ENCODE measurements at regions not wholly inside any gene's neighbourhood (a gene's known extent, or its start where the extent isn't known, plus 50 kb on each side); places are given as distances from the start of the nearest gene placed in this dataset.

- no peak for DNase-seq (ENCODE audit: low spot score)
These were observed 110.7 kb downstream of the SIPA1L2 start for GRCh38 chr1:232519186-232519585.

- no peak for DNase-seq (ENCODE audit: low spot score)
These were observed 111.6 kb downstream of the SIPA1L2 start for GRCh38 chr1:232518349-232518748.

GRCh38 chr1:232517204-232517603 is 112.7 kb downstream of the SIPA1L2 start:
- DNase-seq (ENCODE audit: low spot score) = no peak

- DNase-seq (ENCODE audit: low spot score) = no peak
These were observed 114.2 kb downstream of the SIPA1L2 start for GRCh38 chr1:232515706-232516105.

GRCh38 chr1:232512712-232513111 is 117.2 kb downstream of the SIPA1L2 start:
- DNase-seq (ENCODE audit: low spot score) = no peak

- DNase-seq (ENCODE audit: low spot score) = no peak
These were observed 118.8 kb downstream of the SIPA1L2 start for GRCh38 chr1:232511172-232511571.

GRCh38 chr1:232510367-232511110 is 119.4 kb downstream of the SIPA1L2 start:
- no peak for DNase-seq (ENCODE audit: low spot score)

GRCh38 chr1:232509570-232509969 is 120.4 kb downstream of the SIPA1L2 start:
- DNase-seq (ENCODE audit: low spot score) = no peak

GRCh38 chr1:232508130-232508701 is 121.7 kb downstream of the SIPA1L2 start:
- no peak for DNase-seq (ENCODE audit: low spot score)

GRCh38 chr1:232507571-232507970 is 122.4 kb downstream of the SIPA1L2 start:
- no peak for DNase-seq (ENCODE audit: low spot score)

GRCh38 chr1:232505884-232506283 is 124.0 kb downstream of the SIPA1L2 start:
- no peak for DNase-seq (ENCODE audit: low spot score)

- no peak for DNase-seq (ENCODE audit: low spot score)
These were observed 125.3 kb downstream of the SIPA1L2 start for GRCh38 chr1:232504651-232505050.

GRCh38 chr1:232503497-232503896 is 126.4 kb downstream of the SIPA1L2 start:
- no peak for DNase-seq (ENCODE audit: low spot score)

GRCh38 chr1:232501854-232502253 is 128.1 kb downstream of the SIPA1L2 start:
- no peak for DNase-seq (ENCODE audit: low spot score)

- no peak for DNase-seq (ENCODE audit: low spot score)
These were observed 130.7 kb downstream of the SIPA1L2 start for GRCh38 chr1:232499188-232499587.

- DNase-seq (ENCODE audit: low spot score) = no peak
These were observed 136.1 kb downstream of the SIPA1L2 start for GRCh38 chr1:232493869-232494268.

GRCh38 chr1:232489256-232489655 is 140.7 kb downstream of the SIPA1L2 start:
- DNase-seq (ENCODE audit: low spot score) = no peak

- no peak for DNase-seq (ENCODE audit: low spot score)
These were observed 142.7 kb downstream of the SIPA1L2 start for GRCh38 chr1:232487236-232487635.

GRCh38 chr1:232486454-232487207 is 143.3 kb downstream of the SIPA1L2 start:
- DNase-seq (ENCODE audit: low spot score) = no peak

- DNase-seq (ENCODE audit: low spot score) = no peak
These were observed 143.9 kb downstream of the SIPA1L2 start for GRCh38 chr1:232486006-232486405.

- no peak for DNase-seq (ENCODE audit: low spot score)
These were observed 145.1 kb downstream of the SIPA1L2 start for GRCh38 chr1:232484856-232485255.

- no peak for DNase-seq (ENCODE audit: low spot score)
These were observed 146.1 kb downstream of the SIPA1L2 start for GRCh38 chr1:232483826-232484225.

GRCh38 chr1:232481091-232481490 is 148.8 kb downstream of the SIPA1L2 start:
- no peak for DNase-seq (ENCODE audit: low spot score)

Data from COLO829 (cell line).